Choroid plexus epithelial cell (primary cell): ENCODE measurements at regions not wholly inside any gene's neighbourhood (a gene's known extent, or its start where the extent isn't known, plus 50 kb on each side); places are given as distances from the start of the nearest gene placed in this dataset.

Experiments used
- DNase-seq: peaks from one replicate; pipeline ENCODE4 v3.0.0-alpha.2; 2010; ENCODE audit warnings: low read depth
- H3K4me3 ChIP-seq: 2 replicates; pipeline ENCODE4 v1.5.1; 2011; ENCODE audit warnings: low read depth, mild to moderate bottlenecking, control low read depth, low read length, moderate library complexity
- TF ChIP-seq, protein P1 (sequence below): conservative IDR thresholded peaks from 2 replicates; pipeline ENCODE4 v1.5.1; 2011; ENCODE audit warnings: low read depth, mild to moderate bottlenecking, control low read depth, inconsistent platforms, low read length, moderate library complexity

DNA sequence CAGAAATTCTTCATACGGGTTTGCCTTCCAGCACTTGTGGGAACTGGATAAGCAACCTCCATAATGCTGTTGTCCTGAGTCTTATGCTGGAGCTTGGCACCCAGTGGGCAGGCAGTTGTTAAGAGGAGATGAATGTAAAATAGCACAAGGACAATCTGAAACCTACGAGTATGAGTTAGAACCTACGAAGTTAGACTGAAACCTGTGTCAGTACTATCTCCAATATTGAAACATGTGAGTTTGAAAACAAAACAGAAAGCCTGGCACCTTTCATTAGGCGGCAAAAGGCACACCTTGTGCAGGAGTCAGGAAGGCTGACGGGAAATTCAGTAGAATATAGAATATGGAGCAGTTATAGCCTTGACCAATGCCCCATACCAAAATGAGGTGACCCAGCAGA is 489.7 kb upstream of the RGS18 start:
- DNase-seq, result no peak
- no peak overlapping the region for H3K4me3 ChIP-seq
- TF ChIP-seq, protein P1, sequence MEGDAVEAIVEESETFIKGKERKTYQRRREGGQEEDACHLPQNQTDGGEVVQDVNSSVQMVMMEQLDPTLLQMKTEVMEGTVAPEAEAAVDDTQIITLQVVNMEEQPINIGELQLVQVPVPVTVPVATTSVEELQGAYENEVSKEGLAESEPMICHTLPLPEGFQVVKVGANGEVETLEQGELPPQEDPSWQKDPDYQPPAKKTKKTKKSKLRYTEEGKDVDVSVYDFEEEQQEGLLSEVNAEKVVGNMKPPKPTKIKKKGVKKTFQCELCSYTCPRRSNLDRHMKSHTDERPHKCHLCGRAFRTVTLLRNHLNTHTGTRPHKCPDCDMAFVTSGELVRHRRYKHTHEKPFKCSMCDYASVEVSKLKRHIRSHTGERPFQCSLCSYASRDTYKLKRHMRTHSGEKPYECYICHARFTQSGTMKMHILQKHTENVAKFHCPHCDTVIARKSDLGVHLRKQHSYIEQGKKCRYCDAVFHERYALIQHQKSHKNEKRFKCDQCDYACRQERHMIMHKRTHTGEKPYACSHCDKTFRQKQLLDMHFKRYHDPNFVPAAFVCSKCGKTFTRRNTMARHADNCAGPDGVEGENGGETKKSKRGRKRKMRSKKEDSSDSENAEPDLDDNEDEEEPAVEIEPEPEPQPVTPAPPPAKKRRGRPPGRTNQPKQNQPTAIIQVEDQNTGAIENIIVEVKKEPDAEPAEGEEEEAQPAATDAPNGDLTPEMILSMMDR, result no peak

DNA sequence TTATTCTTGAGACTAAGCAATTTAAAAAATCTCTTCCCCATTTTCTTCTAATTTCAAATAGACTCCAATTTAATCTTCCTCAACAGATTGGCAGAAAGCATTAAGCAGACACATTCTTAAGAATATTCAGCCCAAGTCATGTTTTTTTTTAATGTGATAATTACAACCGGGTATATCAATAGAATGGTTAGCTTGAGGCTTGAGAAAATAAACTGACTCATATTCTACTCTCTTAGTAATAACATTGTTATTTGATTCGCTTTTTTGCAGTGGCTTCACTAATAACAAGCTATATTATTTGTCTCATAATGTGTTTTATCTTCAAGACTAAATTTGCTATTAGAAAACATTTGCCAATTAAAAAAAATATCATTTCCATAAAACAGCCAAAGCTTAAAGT is 488.6 kb upstream of the RGS18 start:
- TF ChIP-seq, protein P1, result no peak
- no peak overlapping the region for H3K4me3 ChIP-seq
- no peak for DNase-seq

DNA sequence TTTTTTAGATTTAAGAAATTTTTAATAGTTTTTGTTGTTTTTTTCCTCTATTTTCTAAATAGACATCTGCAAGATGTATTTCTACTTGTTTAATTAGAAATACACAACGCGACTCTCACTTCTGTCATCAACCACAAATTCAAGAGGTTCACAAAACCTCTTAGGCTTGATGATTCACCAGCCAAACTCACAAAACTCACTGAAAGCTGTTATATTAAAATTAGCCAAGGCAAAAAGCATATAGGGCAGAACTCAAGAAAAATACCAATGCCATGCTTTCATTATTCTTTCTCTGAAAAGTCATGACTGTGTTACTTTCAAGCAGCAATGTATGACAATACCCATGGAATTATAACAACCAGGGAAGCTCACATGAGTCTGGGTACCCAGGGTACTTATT is 487.0 kb upstream of the RGS18 start:
- TF ChIP-seq, protein P1, result no peak
- DNase-seq, result no peak
- H3K4me3 ChIP-seq, result no peak overlapping the region

DNA sequence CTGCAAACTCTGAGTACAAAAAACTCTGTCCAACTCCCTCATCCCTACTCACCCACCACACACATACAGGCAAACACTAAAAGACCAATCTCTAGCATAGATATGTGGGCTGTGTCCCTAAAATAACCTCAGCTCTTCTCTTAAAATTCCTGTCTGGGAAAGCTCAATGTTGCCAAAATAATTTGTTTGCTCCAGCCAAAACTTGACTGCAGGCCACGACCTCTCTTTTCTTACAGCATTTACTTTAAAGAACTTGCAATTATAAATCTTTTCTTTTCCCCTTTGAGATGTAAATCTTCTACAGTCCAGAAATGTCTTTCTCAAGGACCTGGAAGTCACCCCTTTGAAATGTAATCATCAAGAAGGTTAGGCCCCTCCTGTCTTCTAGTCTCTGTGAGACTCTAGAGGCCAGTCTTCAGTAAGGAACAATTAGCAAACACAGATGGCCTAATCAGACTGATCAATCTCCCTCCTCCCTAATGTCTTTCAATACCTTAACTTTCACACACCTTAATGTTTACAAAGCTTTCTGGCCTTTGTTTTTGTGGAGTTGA is 483.6 kb upstream of the RGS18 start:
- H3K4me3 ChIP-seq, result no peak overlapping the region
- DNase-seq, result no peak
- TF ChIP-seq, protein P1, result no peak

DNA sequence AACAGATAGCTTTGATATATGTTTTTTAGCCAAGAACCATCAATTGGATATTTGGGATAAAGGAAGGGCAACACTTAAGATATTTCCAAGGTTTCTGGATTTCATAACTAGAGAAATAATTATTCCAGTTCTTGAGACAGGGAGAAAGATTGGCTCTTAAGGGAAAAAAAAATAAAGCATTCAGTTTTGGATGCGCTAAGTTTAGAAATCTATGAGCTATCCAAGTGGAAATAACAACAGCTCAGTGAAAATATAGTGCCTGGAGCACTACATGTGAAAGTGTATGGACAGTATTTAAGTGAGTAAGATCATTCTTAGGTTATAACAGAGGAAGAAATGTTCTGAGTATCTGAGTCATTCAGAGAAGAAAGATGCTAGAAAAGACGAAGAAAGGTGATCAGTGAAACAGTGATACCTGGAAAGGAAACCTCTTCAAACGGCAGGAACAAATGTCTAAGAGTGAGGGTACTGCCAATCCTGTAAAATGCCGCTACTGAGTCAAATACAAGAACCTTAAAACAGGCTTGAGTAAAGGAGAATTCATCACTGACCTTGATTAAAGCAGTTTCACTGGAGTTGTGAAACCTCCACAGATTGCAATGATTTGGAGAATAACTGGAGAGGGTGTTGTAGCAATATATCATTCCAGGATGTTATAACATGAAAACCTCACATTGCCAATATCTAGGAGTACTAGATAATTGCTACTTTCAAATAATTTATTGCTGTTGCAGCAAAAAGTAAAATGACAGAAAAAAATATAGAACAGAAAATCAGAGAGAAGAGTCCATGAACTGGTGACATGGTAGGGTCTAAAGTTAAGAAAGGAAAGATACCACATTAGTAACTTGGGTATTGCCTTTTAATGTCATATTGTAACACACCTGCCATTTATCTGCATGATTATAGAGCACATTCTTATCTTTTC is 482.1 kb upstream of the RGS18 start:
- no peak overlapping the region for H3K4me3 ChIP-seq
- TF ChIP-seq, protein P1, result no peak
- DNase-seq, result no peak

DNA sequence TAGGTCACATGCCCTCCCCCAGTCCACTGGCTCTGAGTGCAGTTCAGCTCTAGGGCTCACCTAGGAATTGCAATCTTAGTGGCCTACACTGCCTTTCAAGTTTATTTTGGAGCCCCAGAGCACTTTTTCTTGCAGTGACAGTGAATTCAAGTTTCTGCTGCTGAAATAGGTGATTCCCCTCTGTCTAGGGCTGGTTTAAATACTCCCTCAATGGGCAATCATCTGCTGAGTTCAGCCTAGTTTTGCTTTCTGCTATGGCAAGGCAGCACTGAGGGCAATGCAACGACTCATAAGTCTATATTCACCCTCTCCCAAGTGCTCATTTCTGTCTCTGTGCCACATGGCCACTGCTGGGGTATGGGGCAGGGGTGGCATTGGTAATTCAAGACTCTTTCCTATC is 472.6 kb upstream of the RGS18 start:
- no peak for DNase-seq
- H3K4me3 ChIP-seq, result no peak overlapping the region
- TF ChIP-seq, protein P1, result no peak

DNA sequence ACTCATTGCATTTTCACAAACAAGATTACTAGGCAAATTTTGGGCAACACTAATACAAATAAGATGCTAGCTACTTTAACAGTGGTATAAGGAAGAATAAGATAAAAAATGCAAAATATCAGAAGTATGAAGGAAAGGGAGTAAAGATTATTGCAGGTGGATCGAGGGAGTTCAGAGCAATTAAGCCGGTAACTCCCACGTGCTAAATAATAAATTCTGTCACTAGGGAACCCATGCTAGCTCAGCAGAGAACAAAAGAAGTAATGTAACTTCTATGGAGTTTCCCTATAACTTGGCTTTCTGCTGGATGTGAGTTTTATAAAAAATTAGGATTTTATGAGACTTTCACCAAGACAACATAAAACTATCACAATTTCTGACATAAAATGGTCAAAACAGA is 470.5 kb upstream of the RGS18 start:
- H3K4me3 ChIP-seq, result no peak overlapping the region
- DNase-seq, result no peak
- TF ChIP-seq, protein P1, result no peak
